ENCODE measurements at regions not wholly inside any gene's neighbourhood (a gene's known extent, or its start where the extent isn't known, plus 50 kb on each side); places are given as distances from the start of the nearest gene placed in this dataset.

DNA sequence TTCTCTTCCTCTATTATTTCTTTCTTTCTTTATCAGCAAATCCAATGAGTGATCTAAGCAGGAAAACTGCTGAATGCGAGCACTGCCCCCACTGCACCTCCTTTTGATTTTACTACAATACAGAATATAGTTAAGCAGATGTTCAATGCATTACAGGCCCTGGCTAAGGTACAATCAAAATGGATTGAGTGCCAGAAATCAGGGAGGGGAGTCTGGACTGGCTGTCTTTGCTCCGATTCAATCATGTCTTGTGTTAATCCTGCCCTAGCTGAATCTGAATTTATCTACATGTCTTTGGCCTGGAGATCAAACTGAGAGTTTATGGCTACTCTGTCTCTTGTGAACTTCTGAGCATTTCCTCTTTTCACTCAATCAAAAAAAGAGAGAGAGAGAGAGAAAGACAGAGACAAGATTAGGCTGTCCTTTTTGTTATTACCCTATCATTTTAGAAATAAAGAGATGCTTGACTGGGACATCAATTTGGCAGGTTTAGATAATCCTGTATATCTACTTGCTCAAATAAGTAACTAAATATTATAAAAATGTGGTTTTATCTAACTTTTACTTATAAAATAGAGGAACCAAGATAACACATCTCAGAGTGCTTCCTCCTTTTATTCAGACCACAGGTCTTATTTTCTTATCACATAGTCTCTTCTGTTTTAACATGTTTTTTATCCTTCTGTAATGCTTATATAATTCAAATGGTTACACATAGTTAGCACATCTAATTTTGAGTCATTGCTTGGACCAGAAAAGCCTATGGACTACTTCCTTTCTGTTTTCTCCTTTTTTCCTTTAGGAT lies 656.2 kb downstream of the KCNJ2 start:
- TF ChIP-seq CTCF (IDR thresholded peaks at IDR 0.05; ENCODE audit: low read length) (no peak), EZH2 (IDR thresholded peaks at IDR 0.05; ENCODE audit: borderline replicate concordance, low read length) (no peak)

Data from OCI-LY1 (cell line).